ENCODE measurements at regions not wholly inside any gene's neighbourhood (a gene's known extent, or its start where the extent isn't known, plus 50 kb on each side); places are given as distances from the start of the nearest gene placed in this dataset.

DNA sequence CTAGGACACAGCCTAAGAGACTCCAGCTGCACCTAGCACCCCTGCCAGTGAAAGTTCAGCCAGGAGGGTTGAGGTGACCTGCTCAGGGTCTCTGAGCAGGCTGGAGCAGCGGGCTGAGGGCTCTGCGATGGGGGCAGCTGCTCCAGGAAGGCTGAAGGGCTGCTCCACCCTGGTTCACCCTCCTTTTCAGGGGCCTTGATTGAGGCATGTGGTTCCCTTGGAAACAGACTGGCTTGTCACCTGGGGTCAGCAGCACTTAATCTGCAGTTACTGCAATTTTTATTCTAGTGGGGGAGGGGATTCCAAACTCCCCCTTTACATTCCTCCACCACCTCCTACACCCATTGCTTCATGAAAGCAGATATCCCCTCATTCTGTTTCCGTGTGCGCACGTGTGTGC lies 85.3 kb upstream of the UNC5B start:
- TF ChIP-seq, protein P1, sequence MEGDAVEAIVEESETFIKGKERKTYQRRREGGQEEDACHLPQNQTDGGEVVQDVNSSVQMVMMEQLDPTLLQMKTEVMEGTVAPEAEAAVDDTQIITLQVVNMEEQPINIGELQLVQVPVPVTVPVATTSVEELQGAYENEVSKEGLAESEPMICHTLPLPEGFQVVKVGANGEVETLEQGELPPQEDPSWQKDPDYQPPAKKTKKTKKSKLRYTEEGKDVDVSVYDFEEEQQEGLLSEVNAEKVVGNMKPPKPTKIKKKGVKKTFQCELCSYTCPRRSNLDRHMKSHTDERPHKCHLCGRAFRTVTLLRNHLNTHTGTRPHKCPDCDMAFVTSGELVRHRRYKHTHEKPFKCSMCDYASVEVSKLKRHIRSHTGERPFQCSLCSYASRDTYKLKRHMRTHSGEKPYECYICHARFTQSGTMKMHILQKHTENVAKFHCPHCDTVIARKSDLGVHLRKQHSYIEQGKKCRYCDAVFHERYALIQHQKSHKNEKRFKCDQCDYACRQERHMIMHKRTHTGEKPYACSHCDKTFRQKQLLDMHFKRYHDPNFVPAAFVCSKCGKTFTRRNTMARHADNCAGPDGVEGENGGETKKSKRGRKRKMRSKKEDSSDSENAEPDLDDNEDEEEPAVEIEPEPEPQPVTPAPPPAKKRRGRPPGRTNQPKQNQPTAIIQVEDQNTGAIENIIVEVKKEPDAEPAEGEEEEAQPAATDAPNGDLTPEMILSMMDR (IDR thresholded peaks at IDR 0.05): no peak
- TF ChIP-seq EZH2phosphoT487 (IDR thresholded peaks at IDR 0.05): no peak

Data from neural progenitor cell (in vitro differentiated cells).